Chondrocyte (in vitro differentiated cells): ENCODE measurements at regions not wholly inside any gene's neighbourhood (a gene's known extent, or its start where the extent isn't known, plus 50 kb on each side); places are given as distances from the start of the nearest gene placed in this dataset.
"Not testable (repeated sequence)": the region's sequence is repeated elsewhere in the genome, so short reads cannot be mapped to it uniquely, and the experiment has no call there.

Experiments used
- DNase-seq: peaks from one replicate; pipeline ENCODE4 v3.0.0; 2021; ENCODE audit warnings: mixed read lengths, low spot score
- H3K27ac Mint-ChIP-seq: one replicate; pipeline ENCODE4 v1.8.0; 2021; ENCODE audit warnings: mild to moderate bottlenecking, moderate library complexity, mixed read lengths; ENCODE audit not compliant: unreplicated experiment
- H3K27me3 Mint-ChIP-seq: 2 replicates; pipeline ENCODE4 v1.8.0; 2021; ENCODE audit warnings: low read depth, mixed read lengths
- H3K36me3 Mint-ChIP-seq: 2 replicates; pipeline ENCODE4 v1.8.0; 2021; ENCODE audit warnings: low read depth, mixed read lengths
- H3K4me1 Mint-ChIP-seq: 2 replicates; pipeline ENCODE4 v1.8.0; 2021; ENCODE audit warnings: low read depth, mild to moderate bottlenecking, mixed read lengths
- H3K4me3 Mint-ChIP-seq: one replicate; pipeline ENCODE4 v1.8.0; 2021; ENCODE audit warnings: mild to moderate bottlenecking, moderate library complexity, mixed read lengths; ENCODE audit not compliant: unreplicated experiment
- H3K9me3 Mint-ChIP-seq: 2 replicates; pipeline ENCODE4 v1.8.0; 2021; ENCODE audit warnings: low read depth, mixed read lengths
- CTCF ChIP-seq: fragments of 200-600 bp; sonication (generic); IDR thresholded peaks from 2 replicates; pipeline ENCODE4 v1.5.0; 2021; ENCODE audit warnings: antibody characterized with exemption, mild to moderate bottlenecking, moderate library complexity

GRCh38 chr10:123245264-123245663, 91.1 kb downstream of the BUB3 start:
- H3K27ac Mint-ChIP-seq, result no peak overlapping the region
- no peaks in the 10 kb centered on the region for H3K36me3 Mint-ChIP-seq
- no peak for DNase-seq

DNA sequence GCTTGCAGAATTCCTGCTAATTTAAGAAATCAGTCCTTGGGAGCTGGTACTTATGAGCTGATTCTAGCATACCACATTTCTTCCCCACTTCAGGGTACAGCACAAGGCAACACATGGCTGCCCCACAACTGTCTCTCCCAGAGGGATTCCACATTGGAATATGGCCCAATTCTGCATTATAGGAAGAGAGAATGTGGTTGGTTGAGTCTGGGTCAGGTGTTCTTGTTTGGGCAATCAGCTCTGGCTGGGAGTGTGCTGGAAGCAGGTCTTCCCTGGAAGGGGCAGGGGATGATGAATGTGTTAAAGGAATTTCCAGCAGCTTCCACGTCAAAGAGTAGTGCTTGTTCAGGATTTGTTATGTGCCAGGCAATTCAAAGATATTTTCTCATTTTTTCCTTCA, 95.7 kb downstream of the BUB3 start:
- Mint-ChIP-seq H3K4me1 (no peaks in the 10 kb centered on the region), H3K9me3 (no peaks in the 10 kb centered on the region), H3K27ac (no peak overlapping the region), H3K36me3 (no peaks in the 10 kb centered on the region), H3K27me3 (no peaks in the 10 kb centered on the region), H3K4me3 (no peak overlapping the region)
- no peak for TF ChIP-seq CTCF
- no peak for DNase-seq

More at GRCh38 chr10:123245264-123245663, 91.1 kb downstream of the BUB3 start:
- Mint-ChIP-seq H3K27me3 (no peaks in the 10 kb centered on the region), H3K4me3 (no peak overlapping the region), H3K4me1 (no peaks in the 10 kb centered on the region), H3K9me3 (no peaks in the 10 kb centered on the region)
- TF ChIP-seq CTCF, result no peak

GRCh38 chr10:123250640-123251039, 96.4 kb downstream of the BUB3 start:
- Mint-ChIP-seq H3K4me3 (no peak overlapping the region), H3K9me3 (no peaks in the 10 kb centered on the region), H3K27me3 (no peaks in the 10 kb centered on the region), H3K4me1 (no peaks in the 10 kb centered on the region), H3K27ac (no peak overlapping the region), H3K36me3 (no peaks in the 10 kb centered on the region)
- no peak for TF ChIP-seq CTCF
- DNase-seq, result no peak

DNA sequence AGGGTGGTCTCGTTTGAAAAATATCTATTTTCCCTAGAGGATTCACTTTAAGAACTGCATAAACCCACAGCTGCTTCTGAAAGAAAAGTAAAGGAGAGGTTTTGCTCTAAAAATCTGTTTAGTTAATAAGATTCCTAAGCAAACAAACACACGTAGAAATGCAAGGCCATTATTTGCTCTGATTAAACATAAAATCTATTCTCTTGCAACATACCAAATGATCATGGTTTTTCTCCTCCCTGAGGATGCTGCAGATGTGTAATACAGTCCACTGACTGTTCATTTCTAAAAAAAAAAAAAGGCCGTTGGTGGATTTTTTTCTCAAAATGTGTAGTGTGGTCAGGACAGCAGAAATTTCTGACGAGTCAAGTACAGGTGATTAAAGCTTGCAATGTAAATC, 98.6 kb downstream of the BUB3 start:
- Mint-ChIP-seq H3K27ac (no peak overlapping the region), H3K4me3 (no peak overlapping the region), H3K4me1 (no peaks in the 10 kb centered on the region), H3K36me3 (no peaks in the 10 kb centered on the region), H3K27me3 (no peaks in the 10 kb centered on the region), H3K9me3 (no peaks in the 10 kb centered on the region)
- TF ChIP-seq CTCF, result no peak
- DNase-seq, result no peak

GRCh38 chr10:123254343-123254742, 100.1 kb downstream of the BUB3 start:
- not testable (repeated sequence) for H3K27me3 Mint-ChIP-seq, H3K36me3 Mint-ChIP-seq, DNase-seq, H3K27ac Mint-ChIP-seq, H3K9me3 Mint-ChIP-seq, H3K4me1 Mint-ChIP-seq, H3K4me3 Mint-ChIP-seq

DNA sequence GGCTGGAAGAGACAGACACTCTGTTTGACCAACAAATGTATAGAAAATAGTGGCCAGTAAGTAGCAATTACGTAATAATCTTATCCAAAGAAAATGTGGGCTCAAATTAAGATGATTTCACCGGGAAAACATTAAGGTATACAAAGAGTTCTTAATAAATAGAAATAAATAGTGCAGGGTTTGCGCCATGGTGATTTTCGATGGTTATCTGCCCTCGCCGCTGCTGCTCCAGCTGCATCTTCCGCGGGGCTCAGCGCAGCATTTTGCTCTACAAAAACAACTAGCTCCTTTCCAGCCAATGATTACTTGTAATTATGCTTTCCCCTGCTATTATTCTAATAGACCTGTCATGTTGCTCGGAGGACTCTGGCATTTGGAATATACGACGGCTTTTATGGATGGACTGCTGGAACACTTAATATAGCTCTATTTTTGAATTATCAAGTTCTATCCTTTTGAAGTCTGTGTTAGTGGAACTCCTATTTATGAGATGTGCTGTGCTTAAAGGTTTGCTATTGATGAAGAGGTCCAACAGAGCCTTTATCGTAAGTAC, 103.8 kb downstream of the BUB3 start:
- no peaks in the 10 kb centered on the region for H3K4me1 Mint-ChIP-seq
- H3K4me3 Mint-ChIP-seq, result no peak overlapping the region
- H3K9me3 Mint-ChIP-seq, result no peaks in the 10 kb centered on the region
- no peak for TF ChIP-seq CTCF
- no peak for DNase-seq
- H3K27me3 Mint-ChIP-seq, result no peaks in the 10 kb centered on the region
- no peaks in the 10 kb centered on the region for H3K36me3 Mint-ChIP-seq
- no peak overlapping the region for H3K27ac Mint-ChIP-seq
